GM19043 (cell line): ENCODE measurements at regions not wholly inside any gene's neighbourhood (a gene's known extent, or its start where the extent isn't known, plus 50 kb on each side); places are given as distances from the start of the nearest gene placed in this dataset.
"Not testable (repeated sequence)": the region's sequence is repeated elsewhere in the genome, so short reads cannot be mapped to it uniquely, and the experiment has no call there.

Experiments
- ATAC-seq: cut with Tn5 transposase; IDR thresholded peaks from one replicate; pipeline ENCODE4 v1.9.1; 2021; ENCODE audit warnings: low read depth; ENCODE audit not compliant: unreplicated experiment

GRCh38 chr14:48747561-48748089, 838.6 kb downstream of the RPS29 start:
- no peak for ATAC-seq

GRCh38 chr14:48744202-48744601, 842.0 kb downstream of the RPS29 start:
- no peak for ATAC-seq

GRCh38 chr14:48738186-48738925, 847.8 kb downstream of the RPS29 start:
- no peak for ATAC-seq

GRCh38 chr14:48735607-48736006, 850.6 kb downstream of the RPS29 start:
- ATAC-seq, result no peak

- no peak for ATAC-seq
Measured at GRCh38 chr14:48731260-48731659, 854.9 kb downstream of the RPS29 start.

GRCh38 chr14:48726080-48726642, 860.0 kb downstream of the RPS29 start:
- ATAC-seq, result no peak

- ATAC-seq, result no peak
Measured at GRCh38 chr14:48725051-48725734, 861.0 kb downstream of the RPS29 start.

- no peak for ATAC-seq
Measured at GRCh38 chr14:48723841-48724495, 862.2 kb downstream of the RPS29 start.

- ATAC-seq, result no peak
Measured at GRCh38 chr14:48714366-48714765, 871.8 kb downstream of the RPS29 start.

GRCh38 chr14:48710133-48710532, 876.0 kb downstream of the RPS29 start:
- ATAC-seq, result no peak

GRCh38 chr14:48709277-48709785, 876.8 kb downstream of the RPS29 start:
- ATAC-seq, result no peak

- ATAC-seq, result no peak
Measured at GRCh38 chr14:48704639-48705038, 881.5 kb downstream of the RPS29 start.

GRCh38 chr14:48703728-48704467, 882.3 kb downstream of the RPS29 start:
- no peak for ATAC-seq

- not testable (repeated sequence) for ATAC-seq
Measured at GRCh38 chr14:48697362-48697761, 888.8 kb downstream of the RPS29 start.

GRCh38 chr14:48693793-48694192, 892.4 kb downstream of the RPS29 start:
- ATAC-seq, result no peak

GRCh38 chr14:48690349-48690748, 895.8 kb downstream of the RPS29 start:
- ATAC-seq, result no peak

- no peak for ATAC-seq
Measured at GRCh38 chr14:48686650-48687049, 899.5 kb downstream of the RPS29 start.

GRCh38 chr14:48672506-48672905, 913.7 kb downstream of the RPS29 start:
- ATAC-seq, result no peak

GRCh38 chr14:48670939-48671338, 915.2 kb downstream of the RPS29 start:
- no peak for ATAC-seq
